KG1 (cell line): ENCODE measurements at regions not wholly inside any gene's neighbourhood (a gene's known extent, or its start where the extent isn't known, plus 50 kb on each side); places are given as distances from the start of the nearest gene placed in this dataset.
"Not testable (repeated sequence)": the region's sequence is repeated elsewhere in the genome, so short reads cannot be mapped to it uniquely, and the experiment has no call there.

Experiments used
- DNase-seq: peaks from one replicate; lab custom pipeline; 2025; lab: John Stamatoyannopoulos, UW

- no peak for DNase-seq
Observed at GRCh38 chrX:35622040-35622439, 176.1 kb upstream of the MAGEB16 start.

DNA sequence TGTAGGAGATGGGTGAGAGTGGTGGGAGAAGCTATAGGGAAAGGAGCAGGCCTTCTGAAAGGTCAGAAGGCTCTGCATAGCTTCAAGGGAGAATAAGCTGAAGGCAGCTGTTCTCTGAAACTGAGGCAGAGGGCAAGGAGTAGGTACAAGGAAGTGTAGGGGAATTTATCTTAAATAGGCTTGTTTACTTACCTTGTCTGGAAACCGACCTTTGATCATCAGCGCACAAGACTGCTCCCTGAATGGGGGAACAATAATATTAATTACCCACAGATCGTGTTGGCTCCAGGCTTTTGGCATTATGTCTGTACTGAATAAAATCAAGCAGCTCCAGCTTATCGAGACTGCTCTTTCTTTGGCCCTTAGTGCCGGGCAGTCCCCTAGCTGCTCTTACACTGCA is 175.5 kb upstream of the MAGEB16 start:
- no peak for DNase-seq

GRCh38 chrX:35625714-35626113 is 172.4 kb upstream of the MAGEB16 start:
- DNase-seq: no peak

GRCh38 chrX:35626124-35626523 is 172.0 kb upstream of the MAGEB16 start:
- no peak for DNase-seq

DNA sequence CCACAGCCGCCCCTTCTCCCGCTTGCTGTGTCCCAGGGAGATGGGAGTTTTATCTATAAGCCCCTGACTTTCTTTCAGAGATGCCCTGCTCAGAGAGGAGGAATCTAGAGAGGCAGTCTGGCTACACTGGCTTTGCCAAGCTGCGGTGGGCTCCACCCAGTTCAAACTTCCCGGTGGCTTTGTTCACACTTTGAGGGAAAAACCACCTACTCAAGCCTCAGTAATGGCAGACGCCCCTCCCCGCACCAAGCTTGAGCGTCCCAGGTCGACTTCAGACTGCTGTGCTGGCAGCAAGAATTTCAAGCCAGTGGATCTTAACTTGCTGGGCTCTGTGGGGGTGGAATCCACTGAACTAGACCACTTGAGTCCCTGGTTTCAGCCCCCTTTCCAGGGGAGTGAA is 162.2 kb upstream of the MAGEB16 start:
- DNase-seq: not testable (repeated sequence)

DNA sequence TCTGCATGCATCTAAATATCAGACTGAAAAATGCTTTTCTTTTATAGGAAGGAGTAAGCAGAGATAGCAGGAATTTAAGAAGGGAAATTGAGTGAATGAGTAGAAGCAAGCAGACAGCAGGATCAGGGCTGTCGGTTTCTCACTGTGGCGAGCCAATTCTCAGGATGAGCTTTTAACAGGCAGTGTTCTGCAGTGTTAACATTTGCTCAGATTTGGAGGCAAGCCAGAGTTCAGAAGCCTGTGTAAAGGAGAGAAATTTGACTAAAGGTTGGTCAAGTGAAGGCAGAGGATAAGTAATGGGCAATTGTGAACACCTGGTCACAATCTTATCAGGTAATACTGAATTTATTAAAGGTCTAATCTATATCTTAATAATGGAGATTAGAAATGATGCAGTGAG is 133.3 kb upstream of the MAGEB16 start:
- no peak for DNase-seq

DNA sequence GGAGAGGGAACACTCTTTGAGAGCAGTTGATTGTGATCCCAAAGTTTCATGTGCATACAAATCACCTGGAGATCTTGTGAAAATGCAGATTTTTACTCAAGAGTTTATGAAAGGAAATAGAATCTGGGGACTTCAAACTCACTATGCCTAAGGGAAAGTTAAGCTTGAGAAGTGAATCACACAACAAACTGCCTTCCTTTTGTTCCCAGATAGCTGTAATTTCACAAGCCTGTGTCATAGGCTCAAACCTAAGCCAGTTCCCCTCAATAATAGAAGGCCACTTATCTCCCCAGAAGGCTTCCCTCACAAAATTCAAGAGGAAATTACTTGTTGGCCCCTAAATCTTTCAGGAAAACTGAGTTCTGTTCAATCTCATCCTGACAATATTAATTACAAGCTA is 132.8 kb upstream of the MAGEB16 start:
- no peak for DNase-seq

- DNase-seq: no peak
Observed at GRCh38 chrX:35670889-35671288, 127.3 kb upstream of the MAGEB16 start.

DNA sequence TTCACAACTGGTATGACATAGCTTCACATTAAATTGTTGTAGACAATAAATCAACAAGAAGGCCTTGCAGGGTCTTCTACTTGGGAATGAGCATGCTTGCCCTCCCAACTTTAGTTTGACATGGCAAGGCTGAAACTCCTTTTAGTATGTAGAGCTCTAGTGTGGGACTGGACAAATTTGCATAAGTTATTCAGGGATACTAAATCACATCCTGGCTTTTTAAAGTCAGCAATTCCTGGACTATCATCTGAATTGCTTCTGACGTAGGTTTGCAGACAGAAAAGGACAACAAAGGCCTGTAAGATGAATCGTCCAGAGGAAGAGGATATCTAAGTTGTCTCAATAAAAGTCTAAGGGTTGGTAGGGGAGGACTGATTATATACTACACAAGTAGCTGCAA is 123.0 kb upstream of the MAGEB16 start:
- no peak for DNase-seq

- no peak for DNase-seq
Observed at GRCh38 chrX:35680940-35681346, 117.2 kb upstream of the MAGEB16 start.

DNA sequence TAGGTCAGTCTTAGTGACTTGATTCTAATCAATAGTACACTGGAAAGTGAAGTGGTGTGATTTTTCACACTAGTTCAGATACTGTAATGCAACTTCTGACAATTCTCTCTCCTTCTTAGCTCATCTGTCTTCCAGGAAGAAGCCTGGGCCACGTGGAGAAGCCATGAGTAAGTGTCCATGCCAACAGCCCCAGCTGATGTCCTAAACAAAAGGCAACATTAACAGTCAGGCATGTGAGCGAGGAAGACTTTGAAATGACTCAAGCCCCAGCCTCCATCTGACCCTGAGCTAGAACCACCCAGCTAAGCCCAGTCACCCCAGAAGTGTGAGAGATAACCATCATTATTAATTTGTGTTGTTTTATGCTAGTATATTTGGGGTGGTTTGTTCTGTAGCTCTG is 115.7 kb upstream of the MAGEB16 start:
- no peak for DNase-seq

DNA sequence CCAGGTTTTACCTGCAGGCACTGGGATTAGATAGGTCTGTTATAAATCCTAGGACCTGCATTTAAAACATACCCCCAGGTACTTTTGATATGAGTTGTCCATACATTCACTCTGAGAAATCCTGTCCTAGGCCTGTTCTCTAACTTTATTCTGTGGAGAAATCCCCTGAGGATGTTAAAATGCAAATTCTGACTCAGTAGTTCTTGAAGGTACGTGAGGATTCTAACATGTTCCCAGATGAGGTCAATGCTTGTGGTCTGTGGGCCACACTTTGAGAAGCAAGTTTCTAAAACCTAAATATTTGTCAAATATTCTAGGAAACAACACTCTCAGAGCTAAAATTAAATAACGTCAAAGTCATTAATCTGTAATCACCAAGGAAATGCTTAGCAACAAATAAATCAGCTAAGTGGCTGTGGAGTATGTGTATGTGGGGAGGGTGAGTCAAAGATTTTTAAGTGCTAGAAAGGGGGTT is 101.3 kb upstream of the MAGEB16 start:
- no peak for DNase-seq

- DNase-seq: peak; percentile 21
Observed at GRCh38 chrX:35699642-35700041, 98.5 kb upstream of the MAGEB16 start.

GRCh38 chrX:35700121-35700520 is 98.0 kb upstream of the MAGEB16 start:
- no peak for DNase-seq

GRCh38 chrX:35711281-35711680 is 86.9 kb upstream of the MAGEB16 start:
- no peak for DNase-seq

GRCh38 chrX:35722128-35722527 is 76.0 kb upstream of the MAGEB16 start:
- DNase-seq: no peak

GRCh38 chrX:35726176-35726575 is 72.0 kb upstream of the MAGEB16 start:
- no peak for DNase-seq

- no peak for DNase-seq
Observed at GRCh38 chrX:35728481-35728880, 69.7 kb upstream of the MAGEB16 start.

- DNase-seq: no peak
Observed at GRCh38 chrX:35733879-35734278, 64.3 kb upstream of the MAGEB16 start.

GRCh38 chrX:35741142-35741541 is 57.0 kb upstream of the MAGEB16 start:
- no peak for DNase-seq

GRCh38 chrX:35743331-35743730 is 54.8 kb upstream of the MAGEB16 start:
- DNase-seq: no peak
